CD4-positive, alpha-beta memory T cell (primary cell): ENCODE measurements at regions not wholly inside any gene's neighbourhood (a gene's known extent, or its start where the extent isn't known, plus 50 kb on each side); places are given as distances from the start of the nearest gene placed in this dataset.

Source experiments
- CTCF ChIA-PET: fragments of 350-600 bp; sonication (Branson Sonifier 250); formaldehyde crosslinking; loops from one replicate; lab custom pipeline; 2021; ENCODE audit warnings: inconsistent platforms; ENCODE audit not compliant: partially characterized antibody; lab: Charles Lee
- POLR2A ChIA-PET: fragments of 350-600 bp; sonication (Branson Sonifier 250); formaldehyde crosslinking; loops from one replicate; lab custom pipeline; 2021; ENCODE audit not compliant: partially characterized antibody; lab: Charles Lee
- DNase-seq, 5 donors: peaks; one replicate each; pipeline versions ENCODE4 v3.0.0 to v3.0.0-alpha.2; 2020 to 2022; ENCODE audit warnings: mixed read lengths in 1 of 5
- H3K27ac ChIP-seq: one replicate; pipeline ENCODE4 v1.7.0; 2013; ENCODE audit warnings: low read depth, low read length
- H3K27me3 ChIP-seq: 2 replicates; pipeline ENCODE4 v1.7.0; 2013; ENCODE audit warnings: mild to moderate bottlenecking, low read length, moderate library complexity; ENCODE audit not compliant: insufficient read depth
- H3K36me3 ChIP-seq: 2 replicates; pipeline ENCODE4 v1.7.0; 2013; ENCODE audit warnings: mild to moderate bottlenecking, low read length, moderate library complexity; ENCODE audit not compliant: insufficient read depth
- H3K4me1 ChIP-seq: 2 replicates; pipeline ENCODE4 v1.7.0; 2013; ENCODE audit warnings: mild to moderate bottlenecking, low read length, moderate library complexity; ENCODE audit not compliant: insufficient read depth
- H3K4me3 ChIP-seq, 2 donors: one replicate each; pipeline ENCODE4 v1.7.0; 2013; ENCODE audit warnings: low read length in 2 of 2, mild to moderate bottlenecking in 1 of 2
- H3K9me3 ChIP-seq, 2 donors: one replicate each; pipeline ENCODE4 v1.7.0; 2013; ENCODE audit warnings: low read length in 2 of 2, control low read depth in 1 of 2; ENCODE audit not compliant: control insufficient read depth in 1 of 2
- H3K27ac Mint-ChIP-seq, 7 donors: one replicate each; pipeline ENCODE4 v1.8.0; 2020 to 2021; ENCODE audit warnings: mixed read lengths in 7 of 7, mild to moderate bottlenecking in 6 of 7, inconsistent platforms in 3 of 7, moderate library complexity in 3 of 7
- H3K27me3 Mint-ChIP-seq, 2 donors: one replicate each; pipeline ENCODE4 v1.8.0; 2020 to 2021; ENCODE audit warnings: mixed read lengths in 2 of 2
- H3K36me3 Mint-ChIP-seq, 2 donors: one replicate each; pipeline ENCODE4 v1.8.0; 2020 to 2021; ENCODE audit warnings: mixed read lengths in 2 of 2, inconsistent platforms in 1 of 2, mild to moderate bottlenecking in 1 of 2
- H3K4me1 Mint-ChIP-seq, 4 donors: one replicate each; pipeline ENCODE4 v1.8.0; 2020 to 2021; ENCODE audit warnings: mixed read lengths in 4 of 4, mild to moderate bottlenecking in 1 of 4
- H3K4me3 Mint-ChIP-seq, 8 donors: one replicate each; pipeline ENCODE4 v1.8.0; 2020 to 2021; ENCODE audit warnings: mixed read lengths in 8 of 8, mild to moderate bottlenecking in 7 of 8, moderate library complexity in 6 of 8, inconsistent platforms in 3 of 8
- H3K9me3 Mint-ChIP-seq, 8 donors: one replicate each; pipeline ENCODE4 v1.8.0; 2020 to 2021; ENCODE audit warnings: mixed read lengths in 8 of 8, mild to moderate bottlenecking in 5 of 8, inconsistent platforms in 3 of 8, moderate library complexity in 1 of 8
- intact Hi-C: fragments of 100-400 bp; cut with micrococcal nuclease; formaldehyde crosslinking; loops from one replicate; pipeline ENCODE4 v1.15.1; 2023

DNA sequence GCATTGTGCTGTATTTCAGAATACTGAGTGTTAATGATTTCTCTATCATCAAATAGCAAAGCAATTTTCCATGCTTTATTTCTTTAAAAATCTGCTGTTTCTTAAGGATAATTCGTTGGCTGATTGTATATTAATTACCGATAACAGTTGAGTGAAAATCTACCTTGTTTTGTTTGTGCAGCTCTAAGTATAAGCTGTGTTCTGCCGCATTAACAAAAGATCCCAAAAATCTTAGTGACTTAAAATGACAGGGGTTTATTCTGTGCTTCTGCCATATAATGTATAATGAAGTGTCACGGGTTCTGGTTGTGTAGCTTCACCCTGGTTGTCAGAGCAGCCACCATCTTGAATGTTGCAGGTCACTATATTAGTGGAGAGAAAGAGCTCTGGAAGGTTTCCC, 196.1 kb downstream of the ACTR3 start:
- POLR2A ChIA-PET: no interaction called here
- CTCF ChIA-PET: no interaction called here
- Mint-ChIP-seq H3K27ac (no peak overlapping the region), H3K27me3 (peaks cover 3 to 9% of the 10 kb centered on the region in 2 donors), H3K4me1 (no peaks in the 10 kb centered on the region), H3K9me3 (peaks cover 0 to 8% (median 2%) of the 10 kb centered on the region in 8 donors), H3K4me3 (no peak overlapping the region), H3K36me3 (no peaks in the 10 kb centered on the region)
- no peak for DNase-seq
- H3K4me3 ChIP-seq: no peak overlapping the region
- intact Hi-C loops: no loop called here
- H3K27ac ChIP-seq: no peak overlapping the region
- H3K9me3 ChIP-seq: no peaks in the 10 kb centered on the region
- no peaks in the 10 kb centered on the region for H3K27me3 ChIP-seq
- H3K36me3 ChIP-seq: no peaks in the 10 kb centered on the region
- H3K4me1 ChIP-seq: no peaks in the 10 kb centered on the region

GRCh38 chr2:114089636-114090319, 199.9 kb downstream of the ACTR3 start:
- Mint-ChIP-seq H3K4me1 (no peaks in the 10 kb centered on the region), H3K4me3 (no peak overlapping the region), H3K9me3 (peaks cover 0 to 6% (median under 1%) of the 10 kb centered on the region in 8 donors), H3K36me3 (no peaks in the 10 kb centered on the region), H3K27ac (no peak overlapping the region), H3K27me3 (peaks cover 0 to 4% of the 10 kb centered on the region in 2 donors)
- H3K36me3 ChIP-seq: no peaks in the 10 kb centered on the region
- CTCF ChIA-PET: no interaction called here
- H3K9me3 ChIP-seq: no peaks in the 10 kb centered on the region
- H3K27ac ChIP-seq: no peak overlapping the region
- POLR2A ChIA-PET: no interaction called here
- DNase-seq: peak in 1 of 5 donors; percentile 26
- H3K4me1 ChIP-seq: no peaks in the 10 kb centered on the region
- H3K4me3 ChIP-seq: no peak overlapping the region
- intact Hi-C loops: no loop called here
- no peaks in the 10 kb centered on the region for H3K27me3 ChIP-seq

GRCh38 chr2:114091010-114091409, 201.1 kb downstream of the ACTR3 start:
- peaks cover 0 to 4% of the 10 kb centered on the region in 2 donors for H3K27me3 Mint-ChIP-seq
- no peaks in the 10 kb centered on the region for H3K4me1 Mint-ChIP-seq
- no peak overlapping the region for H3K27ac Mint-ChIP-seq
- no peaks in the 10 kb centered on the region for H3K4me1 ChIP-seq
- no peaks in the 10 kb centered on the region for H3K27me3 ChIP-seq
- H3K9me3 ChIP-seq: no peaks in the 10 kb centered on the region
- intact Hi-C loops: no loop called here
- POLR2A ChIA-PET: no interaction called here
- no peak for DNase-seq
- no peaks in the 10 kb centered on the region for H3K36me3 ChIP-seq
- peaks cover 0 to 16% (median 10%) of the 10 kb centered on the region in 8 donors for H3K9me3 Mint-ChIP-seq
- H3K36me3 Mint-ChIP-seq: no peaks in the 10 kb centered on the region
- H3K27ac ChIP-seq: no peak overlapping the region
- no peak overlapping the region for H3K4me3 Mint-ChIP-seq
- no peak overlapping the region for H3K4me3 ChIP-seq
- CTCF ChIA-PET: no interaction called here

- no peaks in the 10 kb centered on the region for H3K27me3 ChIP-seq
- H3K27ac ChIP-seq: no peak overlapping the region
- no peak for DNase-seq
- no peak overlapping the region for H3K4me3 ChIP-seq
- Mint-ChIP-seq H3K36me3 (no peaks in the 10 kb centered on the region), H3K27ac (no peak overlapping the region), H3K9me3 (peaks cover 0 to 37% (median 26%) of the 10 kb centered on the region in 8 donors), H3K27me3 (peaks cover 11 to 13% of the 10 kb centered on the region in 2 donors), H3K4me3 (no peak overlapping the region), H3K4me1 (no peaks in the 10 kb centered on the region)
- POLR2A ChIA-PET: no interaction called here
- no peaks in the 10 kb centered on the region for H3K36me3 ChIP-seq
- intact Hi-C loops: no loop called here
- H3K4me1 ChIP-seq: no peaks in the 10 kb centered on the region
- CTCF ChIA-PET: no interaction called here
- no peaks in the 10 kb centered on the region for H3K9me3 ChIP-seq
Observed at GRCh38 chr2:114108249-114108648, 218.4 kb downstream of the ACTR3 start.

- no peaks in the 10 kb centered on the region for H3K36me3 ChIP-seq
- no peak overlapping the region for H3K27ac ChIP-seq
- H3K4me1 ChIP-seq: no peaks in the 10 kb centered on the region
- Mint-ChIP-seq H3K27me3 (peaks cover 14 to 16% of the 10 kb centered on the region in 2 donors), H3K27ac (no peak overlapping the region), H3K36me3 (no peaks in the 10 kb centered on the region), H3K4me3 (no peak overlapping the region), H3K9me3 (peaks cover 0 to 32% (median 24%) of the 10 kb centered on the region in 8 donors), H3K4me1 (no peaks in the 10 kb centered on the region)
- H3K27me3 ChIP-seq: no peaks in the 10 kb centered on the region
- no peaks in the 10 kb centered on the region for H3K9me3 ChIP-seq
- H3K4me3 ChIP-seq: no peak overlapping the region
- intact Hi-C loops: no loop called here
- ChIA-PET CTCF (no interaction called here), POLR2A (no interaction called here)
- DNase-seq: no peak
Observed at GRCh38 chr2:114108824-114109416, 219.0 kb downstream of the ACTR3 start.

DNA sequence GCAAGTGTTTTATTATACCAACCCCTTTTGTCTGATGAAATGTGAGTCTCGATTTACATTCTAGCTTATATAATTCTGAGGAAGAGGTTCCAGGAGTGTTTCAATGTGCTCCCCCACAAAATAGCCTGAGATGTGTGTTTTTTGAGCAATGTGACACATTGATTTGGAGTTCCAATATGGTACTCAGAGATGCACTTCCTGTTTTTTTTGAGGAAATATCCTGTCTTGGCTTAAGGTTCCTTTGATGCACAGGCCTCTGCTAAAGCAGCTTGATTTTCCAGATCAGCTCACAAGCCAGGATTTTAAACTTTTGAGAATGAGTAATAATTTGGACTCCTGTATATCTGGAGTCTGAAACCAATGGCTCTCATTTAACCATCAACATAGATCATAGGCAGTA, 221.4 kb downstream of the ACTR3 start:
- H3K27me3 ChIP-seq: peaks cover 5% of the 10 kb centered on the region
- Mint-ChIP-seq H3K27ac (no peak overlapping the region), H3K4me1 (no peaks in the 10 kb centered on the region), H3K36me3 (no peaks in the 10 kb centered on the region), H3K27me3 (peaks cover 14 to 20% of the 10 kb centered on the region in 2 donors), H3K4me3 (no peak overlapping the region), H3K9me3 (peaks cover 0 to 12% (median 5%) of the 10 kb centered on the region in 8 donors)
- H3K4me3 ChIP-seq: no peak overlapping the region
- no peaks in the 10 kb centered on the region for H3K4me1 ChIP-seq
- DNase-seq: no peak
- intact Hi-C loops: no loop called here
- H3K9me3 ChIP-seq: no peaks in the 10 kb centered on the region
- CTCF ChIA-PET: no interaction called here
- POLR2A ChIA-PET: no interaction called here
- H3K36me3 ChIP-seq: no peaks in the 10 kb centered on the region
- H3K27ac ChIP-seq: no peak overlapping the region

DNA sequence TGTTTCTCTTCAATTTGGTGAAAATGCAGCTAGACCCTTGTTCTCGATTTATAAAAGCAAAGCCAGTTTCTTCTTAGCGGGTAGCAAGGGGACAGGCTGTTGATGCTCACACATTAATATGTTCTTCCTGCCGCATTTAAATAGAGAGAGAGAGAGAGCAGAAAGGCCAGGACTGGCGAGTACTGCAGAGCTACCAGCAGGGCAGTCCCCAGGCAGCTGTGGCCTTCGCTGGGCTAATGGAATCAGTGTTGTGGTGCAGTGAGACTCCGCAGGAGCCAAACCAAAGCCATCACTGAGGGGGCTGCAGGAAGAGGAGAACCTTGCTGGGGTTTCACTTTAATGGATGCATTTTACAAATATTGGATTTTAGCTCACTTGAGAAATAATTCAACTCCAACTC, 223.6 kb downstream of the ACTR3 start:
- Histone ChIP-seq H3K4me3 (no peak overlapping the region), H3K36me3 (no peaks in the 10 kb centered on the region), H3K27me3 (peaks cover 5% of the 10 kb centered on the region), H3K4me1 (no peaks in the 10 kb centered on the region), H3K9me3 (no peaks in the 10 kb centered on the region), H3K27ac (no peak overlapping the region)
- CTCF ChIA-PET: no interaction called here
- no peak overlapping the region for H3K4me3 Mint-ChIP-seq
- peaks cover 0 to 2% (median 0%) of the 10 kb centered on the region in 8 donors for H3K9me3 Mint-ChIP-seq
- H3K36me3 Mint-ChIP-seq: no peaks in the 10 kb centered on the region
- POLR2A ChIA-PET: no interaction called here
- H3K27me3 Mint-ChIP-seq: peaks cover 14 to 21% of the 10 kb centered on the region in 2 donors
- no peaks in the 10 kb centered on the region for H3K4me1 Mint-ChIP-seq
- intact Hi-C loops: no loop called here
- no peak for DNase-seq
- no peak overlapping the region for H3K27ac Mint-ChIP-seq
